HG03439 (cell line): ENCODE measurements at regions not wholly inside any gene's neighbourhood (a gene's known extent, or its start where the extent isn't known, plus 50 kb on each side); places are given as distances from the start of the nearest gene placed in this dataset.
A peak's percentile ranks its signal among the peaks of the same experiment; 100 is the strongest.

Source experiments
- ATAC-seq: cut with Tn5 transposase; IDR thresholded peaks from one replicate; pipeline ENCODE4 v1.9.1; 2021; ENCODE audit warnings: mild to moderate bottlenecking, moderate library complexity; ENCODE audit not compliant: unreplicated experiment

DNA sequence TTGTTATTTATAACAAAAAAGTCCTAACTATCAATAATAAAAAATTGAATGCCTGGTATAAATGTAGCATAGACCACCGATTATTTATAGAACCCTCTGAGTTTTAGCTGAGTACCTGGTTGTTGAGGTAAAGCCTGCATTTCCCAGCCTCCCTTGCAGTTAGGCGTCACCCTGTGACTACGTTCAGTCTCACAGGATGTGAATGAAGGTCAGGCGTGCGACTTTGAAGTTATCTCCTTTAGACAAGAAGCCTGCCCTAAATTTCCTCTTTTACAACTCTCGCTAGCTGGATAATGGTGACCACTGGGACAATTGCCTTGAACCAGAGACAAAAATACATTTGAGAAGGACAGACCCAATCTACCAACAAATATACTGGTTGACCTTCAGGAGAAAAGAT, 67.5 kb upstream of the TES start:
- no peak for ATAC-seq

DNA sequence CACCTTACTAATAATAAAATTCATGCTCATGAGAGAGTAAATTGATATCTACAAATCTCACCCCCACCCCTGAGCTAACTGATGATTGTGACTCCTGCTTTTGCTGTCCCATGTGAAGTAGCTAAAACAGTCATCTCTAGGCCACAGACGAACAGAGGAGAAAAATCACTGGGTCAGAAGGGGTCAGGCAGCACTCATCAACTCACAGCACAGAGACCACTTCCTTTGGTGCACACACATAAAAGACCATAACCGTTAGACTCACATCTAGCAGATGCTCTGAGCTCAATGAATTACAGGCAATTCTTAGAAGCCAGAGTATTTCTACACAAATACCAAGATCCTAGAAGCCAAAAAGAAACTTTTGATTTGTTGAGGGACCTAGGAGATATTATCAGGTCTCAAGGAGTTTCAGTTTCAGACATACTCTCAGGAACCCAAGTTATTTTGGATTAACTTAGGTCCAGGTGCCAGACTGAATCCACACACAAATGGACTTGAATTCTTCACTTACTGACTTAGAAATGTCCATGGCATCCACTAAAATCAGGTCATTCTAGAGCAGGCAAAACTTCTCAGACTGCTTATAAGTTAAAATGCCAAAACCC, 65.0 kb upstream of the TES start:
- ATAC-seq, result peak; percentile 51

DNA sequence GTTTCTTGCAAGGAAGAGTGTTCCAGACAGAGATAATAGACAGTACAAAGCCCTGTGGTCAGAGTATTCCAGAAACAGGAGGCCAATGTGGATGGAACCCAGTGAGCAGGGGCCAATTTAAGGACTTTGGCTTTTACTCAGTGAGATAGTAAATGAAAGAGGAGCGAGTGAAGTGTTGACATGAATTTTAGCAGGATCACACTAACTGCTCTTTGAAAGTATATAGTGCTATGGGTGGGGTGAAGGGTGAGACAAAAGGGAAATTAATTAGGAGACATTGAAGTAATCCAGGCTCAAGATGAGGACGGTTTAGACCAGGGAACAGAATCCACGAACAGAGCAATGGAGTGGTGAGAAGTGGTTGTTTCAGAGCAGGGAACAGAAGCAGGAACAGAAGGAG, 62.2 kb upstream of the TES start:
- no peak for ATAC-seq

DNA sequence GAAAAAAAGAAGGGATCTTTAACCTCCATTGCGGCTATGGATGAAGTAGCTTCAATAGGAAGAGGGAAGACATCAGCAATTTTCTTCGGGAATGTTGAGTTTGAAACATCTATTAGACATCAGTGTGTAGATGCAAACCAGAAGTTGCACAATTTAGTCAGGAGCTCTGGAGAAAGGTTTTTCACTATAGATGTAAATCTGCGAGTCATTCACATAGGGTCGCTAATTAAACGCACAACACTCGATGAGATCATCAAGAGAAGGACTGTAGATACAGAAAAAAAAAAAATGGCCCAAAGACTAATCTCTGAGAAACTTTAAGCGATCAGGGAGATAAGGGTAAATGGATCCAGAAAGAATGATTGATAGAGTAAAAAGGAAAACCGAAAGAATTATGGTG, 61.7 kb upstream of the TES start:
- no peak for ATAC-seq

DNA sequence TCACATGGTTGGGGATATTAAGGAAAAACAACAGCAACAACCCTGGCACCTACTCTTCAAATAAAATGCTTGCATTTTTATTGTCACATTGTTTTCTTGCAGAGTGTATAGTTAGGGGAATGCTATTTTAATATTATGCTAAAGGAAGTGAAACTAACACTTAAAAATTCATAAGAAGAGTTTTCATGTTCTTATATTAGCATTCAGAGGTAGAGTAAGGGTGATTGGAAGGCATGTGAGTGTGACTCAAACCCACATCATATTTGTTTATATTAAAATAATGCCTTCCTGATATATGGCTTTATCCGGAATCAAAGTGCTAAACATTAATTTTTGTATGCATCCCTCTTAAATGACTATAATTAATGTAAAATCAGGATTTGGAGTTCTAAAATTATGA, 59.8 kb upstream of the TES start:
- peak; percentile 90 for ATAC-seq

DNA sequence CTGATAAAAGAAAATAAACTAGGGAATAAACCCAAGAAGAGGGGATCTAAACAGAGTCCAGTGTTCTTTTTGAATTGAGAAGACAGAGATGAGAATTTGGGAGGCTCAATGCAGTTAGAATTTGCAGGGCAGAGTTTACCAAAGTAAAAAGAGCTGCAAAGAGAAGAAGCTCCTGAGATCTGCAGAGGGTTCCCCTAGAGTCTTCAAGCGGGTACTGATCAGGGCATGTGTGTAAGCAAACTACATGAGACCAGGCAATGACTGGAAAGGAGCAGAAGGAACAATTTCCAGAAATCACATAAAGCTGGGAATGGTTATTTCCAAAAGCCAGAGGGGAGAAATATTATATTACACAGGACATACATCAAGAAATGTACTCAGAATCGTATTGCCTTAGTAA, 58.1 kb upstream of the TES start:
- no peak for ATAC-seq

DNA sequence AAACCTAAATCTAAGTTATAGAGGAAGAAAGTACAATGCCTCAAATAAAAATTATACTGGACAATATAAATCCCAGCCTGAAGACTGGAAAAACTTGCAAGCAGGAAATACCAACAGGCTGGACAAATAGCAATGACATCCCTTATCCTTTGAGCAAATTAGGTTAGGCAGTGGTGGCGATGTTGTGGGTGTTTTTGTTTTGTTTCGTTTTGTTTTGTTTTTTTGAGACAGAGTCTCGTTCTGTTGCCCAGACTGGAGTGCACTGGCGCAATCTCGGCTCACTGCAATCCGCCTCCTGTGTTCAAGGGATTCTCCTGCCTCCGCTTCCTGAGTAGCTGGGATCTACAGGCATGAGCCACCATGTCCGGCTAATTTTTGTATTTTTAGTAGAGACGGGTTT, 57.3 kb upstream of the TES start:
- ATAC-seq, result no peak

DNA sequence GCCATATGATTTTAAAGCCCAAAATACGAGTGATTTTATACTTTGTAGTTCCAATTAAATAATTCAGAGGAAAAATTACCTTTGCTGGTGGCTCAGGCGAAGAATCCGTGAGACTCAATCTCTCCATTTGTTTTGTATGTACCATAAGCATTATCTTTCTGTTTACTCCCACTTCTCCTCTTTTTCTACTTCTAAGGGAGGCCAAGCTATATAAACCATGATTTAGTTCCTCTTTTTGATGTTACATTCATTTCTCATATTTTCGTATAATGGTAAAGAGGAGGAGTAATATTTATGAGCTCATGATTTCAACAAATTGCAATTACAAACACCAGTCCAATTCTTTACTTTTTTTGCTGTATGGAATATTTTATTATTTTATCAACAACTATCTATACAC, 50.6 kb upstream of the TES start:
- no peak for ATAC-seq
